ENCODE measurements at regions not wholly inside any gene's neighbourhood (a gene's known extent, or its start where the extent isn't known, plus 50 kb on each side); places are given as distances from the start of the nearest gene placed in this dataset.
"Not testable (repeated sequence)": the region's sequence is repeated elsewhere in the genome, so short reads cannot be mapped to it uniquely, and the experiment has no call there.

DNA sequence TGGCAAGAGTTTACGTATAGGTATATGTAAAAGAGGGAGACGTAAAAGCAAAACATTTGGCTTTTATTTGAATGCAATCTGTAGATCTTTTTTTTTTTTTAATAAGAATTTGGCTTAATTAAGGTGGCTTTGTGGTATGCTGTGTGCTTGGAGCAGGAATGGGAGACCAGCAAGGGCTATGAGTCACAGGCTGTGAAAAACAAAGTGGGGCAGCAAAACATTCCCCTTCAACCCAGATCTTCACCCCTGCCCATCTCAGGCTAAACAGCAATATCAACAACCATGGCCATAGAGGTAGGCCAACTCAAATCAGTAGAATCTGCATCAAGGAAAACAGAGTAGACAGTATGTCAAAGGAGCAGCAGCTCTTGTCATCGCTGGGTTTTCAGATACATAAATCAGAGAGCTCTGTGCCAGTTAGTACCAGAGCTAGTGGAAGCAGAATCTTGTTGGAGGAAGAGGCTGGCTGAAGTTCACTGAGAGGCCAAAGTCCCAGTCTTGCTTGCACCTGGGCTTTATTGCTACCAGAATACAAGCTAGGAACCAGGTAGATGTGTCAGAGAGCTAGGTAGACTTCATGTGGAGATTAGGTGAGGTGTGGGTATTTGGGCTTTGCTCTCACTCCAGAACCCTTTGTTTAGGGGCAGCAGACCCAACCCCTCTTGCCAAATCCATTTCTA, 191.5 kb upstream of the FANCL start:
- no peak for DNase-seq

DNA sequence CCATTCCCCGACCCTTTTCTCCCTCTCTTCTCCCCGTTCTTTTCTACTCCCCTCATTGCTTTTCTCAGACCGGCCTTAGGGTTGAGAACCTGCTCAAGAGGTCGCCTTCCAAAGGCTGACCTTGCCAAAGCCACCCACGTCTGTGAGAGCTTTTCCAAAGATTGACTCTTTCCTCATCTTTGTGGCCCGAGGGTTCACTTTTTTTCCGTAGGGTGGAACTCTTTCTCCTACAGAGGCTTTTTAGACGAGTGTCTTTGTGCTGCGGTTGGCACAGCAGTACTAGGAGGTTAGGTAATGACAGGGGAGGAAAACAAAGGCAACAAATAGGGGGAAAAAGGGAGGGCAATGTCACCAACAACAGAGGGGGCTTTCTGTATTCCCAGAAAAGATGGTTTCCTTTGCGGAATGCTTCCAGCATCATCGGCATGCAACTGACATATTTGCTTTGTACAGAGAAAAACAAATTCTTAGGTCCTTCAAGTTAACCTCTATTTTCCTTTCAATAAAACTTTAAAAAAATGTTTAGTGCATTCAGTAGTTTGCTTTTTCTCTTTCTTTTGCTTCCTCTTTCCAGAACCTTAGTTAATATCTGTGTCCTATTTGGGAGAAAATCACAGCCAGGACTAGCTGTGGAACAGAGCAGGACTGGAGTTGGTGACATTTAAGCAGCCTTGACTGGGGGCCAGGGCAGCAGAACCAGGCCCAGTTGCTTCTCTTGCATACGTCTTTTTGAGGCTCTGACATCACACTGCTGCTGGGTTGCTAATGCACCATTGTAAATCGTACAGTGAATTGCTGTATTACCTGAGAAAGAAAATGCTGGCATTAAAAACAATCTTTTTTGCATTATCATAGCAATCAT, 188.1 kb upstream of the FANCL start:
- no peak for DNase-seq

DNA sequence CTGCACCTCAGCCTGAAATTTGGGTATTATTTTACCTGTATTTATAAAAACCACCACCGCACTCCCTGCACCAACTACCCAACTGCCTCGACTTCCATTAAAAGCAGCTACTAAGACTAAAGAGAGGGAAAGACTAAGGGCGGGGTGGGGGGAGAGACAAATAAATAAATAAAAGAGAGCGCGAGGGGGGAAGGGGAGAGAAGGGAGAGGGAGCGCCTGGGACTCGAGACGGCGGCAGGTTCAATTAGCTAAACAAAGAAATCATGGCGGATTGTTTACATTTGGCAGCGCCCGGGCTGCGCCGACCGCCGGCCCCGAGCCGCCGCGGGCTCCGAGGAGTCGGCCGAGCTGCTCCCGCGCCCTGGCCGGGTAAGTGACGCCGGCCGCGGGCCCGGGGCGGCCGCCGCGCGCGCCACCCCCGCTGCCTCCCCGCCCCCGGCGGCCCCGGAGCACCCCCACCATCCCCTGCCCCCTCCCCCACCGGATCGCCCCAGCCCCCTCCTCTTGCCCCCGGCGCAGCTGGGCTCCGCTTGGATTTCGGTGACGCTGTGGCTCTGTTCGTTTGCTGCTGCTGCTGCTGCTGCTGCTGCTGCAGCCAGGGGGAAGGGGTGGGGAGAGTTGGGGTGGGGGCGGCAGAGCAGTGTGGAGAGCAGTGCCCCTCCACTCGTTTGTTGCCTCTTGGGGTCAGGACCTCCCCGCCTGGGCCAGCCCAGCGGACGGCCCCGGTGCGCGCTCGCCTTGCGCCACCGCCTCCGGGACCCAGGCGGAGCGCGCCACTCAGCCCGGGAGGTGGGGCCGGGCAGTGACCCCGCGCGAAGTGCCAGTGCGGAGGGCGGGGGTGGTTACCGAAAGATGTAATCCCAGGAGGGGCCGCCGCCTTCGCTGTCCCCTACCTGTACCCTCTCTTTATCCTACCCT, 187.2 kb upstream of the FANCL start:
- DNase-seq: no peak

DNA sequence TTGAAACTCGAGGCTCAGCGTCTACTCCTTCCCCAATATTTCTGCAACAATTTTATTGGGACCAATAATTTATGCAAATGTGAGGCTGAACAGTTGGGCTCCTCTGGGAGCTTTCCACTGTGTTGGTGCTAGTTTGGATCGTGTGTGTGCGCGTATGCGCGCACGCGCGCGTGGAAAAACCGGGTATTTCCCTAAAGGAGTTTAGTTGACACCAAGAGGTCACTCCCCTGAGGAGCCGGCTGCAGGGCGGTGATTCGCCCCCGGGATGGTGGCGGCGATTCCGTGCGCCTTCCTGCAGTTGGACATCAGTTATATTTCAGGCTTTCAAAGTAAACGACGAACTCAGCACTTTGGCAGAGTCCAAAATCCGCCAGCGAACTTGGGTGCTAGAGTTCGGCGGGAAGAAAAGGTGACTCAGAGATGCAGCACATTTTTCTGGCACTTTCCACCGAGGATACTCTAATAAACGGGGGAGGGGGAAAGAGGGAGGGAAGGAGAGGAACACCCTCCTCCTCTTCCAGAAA, 186.5 kb upstream of the FANCL start:
- DNase-seq: peak; percentile 29

DNA sequence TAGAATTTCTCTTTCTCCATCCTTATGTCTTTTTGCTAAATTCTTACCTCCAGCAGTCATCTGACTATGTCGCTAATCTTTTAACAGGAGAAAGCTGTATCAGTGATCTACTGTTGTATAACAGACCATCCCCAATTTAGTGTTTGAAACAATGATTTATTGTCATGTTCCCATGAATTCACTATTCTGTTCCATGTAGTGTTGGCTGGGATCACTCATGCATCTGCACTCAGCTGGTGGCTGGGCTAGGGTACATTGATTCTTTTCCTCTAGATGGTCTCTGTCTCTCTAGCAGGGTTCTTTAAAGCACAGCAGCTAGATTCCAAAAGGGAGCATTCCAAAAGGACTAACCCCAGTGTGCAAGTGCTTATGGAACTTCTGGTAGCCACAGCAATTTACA, 184.2 kb upstream of the FANCL start:
- DNase-seq: no peak

DNA sequence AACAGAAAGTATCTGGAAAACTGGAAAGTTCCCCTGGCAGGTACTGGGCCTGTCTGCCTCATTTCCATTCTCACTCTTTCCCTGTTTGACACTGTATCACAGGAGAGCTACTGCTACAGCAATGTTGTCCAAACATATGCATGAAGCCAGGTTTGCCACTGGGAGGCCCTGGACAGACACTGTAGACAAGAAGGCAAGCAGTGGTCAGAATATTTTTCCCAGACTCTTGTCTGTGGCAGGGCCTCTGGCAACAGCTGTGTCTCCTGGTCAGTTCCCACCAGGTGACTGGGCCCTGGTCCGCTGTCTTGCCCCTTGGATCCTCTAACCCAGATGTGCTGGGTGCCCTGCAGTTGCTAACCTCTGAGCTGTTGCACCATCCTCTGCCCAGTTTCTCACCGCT, 178.9 kb upstream of the FANCL start:
- no peak for DNase-seq

DNA sequence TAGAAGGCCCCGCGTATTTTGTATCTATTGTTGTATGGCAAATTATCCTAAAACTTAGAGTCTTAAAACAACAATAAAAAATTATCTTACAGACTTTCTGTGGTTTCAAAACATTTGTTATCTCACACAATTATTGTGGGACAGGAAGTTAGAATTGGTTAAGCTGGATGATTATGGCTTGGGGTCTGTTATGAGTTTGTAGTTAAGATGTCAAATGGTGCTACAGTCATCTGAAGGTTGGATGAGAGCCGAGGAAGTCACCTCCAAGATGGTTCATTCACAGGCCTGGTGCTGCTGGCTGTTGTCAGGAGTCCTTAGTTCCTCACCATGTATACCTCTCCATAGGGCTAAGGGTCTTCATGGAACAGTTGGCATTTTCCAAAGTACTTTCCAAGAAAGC, 175.6 kb upstream of the FANCL start:
- DNase-seq: no peak

DNA sequence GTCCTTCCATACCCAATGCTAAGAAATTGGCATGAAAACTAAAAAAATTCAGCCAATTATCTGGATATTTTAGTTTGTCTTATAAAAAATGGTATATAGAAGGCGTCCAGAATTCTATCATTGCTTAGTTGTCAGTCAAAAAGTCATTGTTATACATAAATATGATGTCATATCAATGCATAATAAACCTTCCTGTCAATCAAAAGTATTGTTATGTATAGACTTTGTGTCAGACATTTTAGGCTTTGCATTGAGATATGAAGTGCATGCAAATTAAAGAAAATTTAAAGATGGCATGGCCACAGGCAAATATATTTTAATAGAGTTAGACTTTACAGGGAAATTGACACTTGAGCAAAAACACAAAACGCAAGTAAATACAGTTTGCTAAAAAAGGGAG, 173.4 kb upstream of the FANCL start:
- DNase-seq: no peak

DNA sequence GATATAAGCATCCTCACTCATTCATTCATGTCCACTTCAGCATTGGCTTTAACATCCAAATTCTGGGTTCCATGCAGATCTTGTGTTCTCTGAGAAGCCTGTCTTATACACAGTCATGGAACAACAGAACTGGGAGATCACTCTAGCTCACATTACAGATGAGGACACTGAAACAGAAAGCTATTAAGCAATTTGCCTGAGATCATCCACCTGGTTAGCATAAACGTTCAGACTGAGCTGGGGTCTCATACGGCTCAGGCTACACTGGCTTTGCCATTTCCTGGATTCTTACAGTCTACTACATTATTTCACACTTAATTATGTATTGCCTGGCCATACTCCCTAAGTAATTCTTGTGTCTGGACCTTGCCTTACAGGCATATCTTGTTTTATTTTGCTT, 169.4 kb upstream of the FANCL start:
- DNase-seq: no peak

DNA sequence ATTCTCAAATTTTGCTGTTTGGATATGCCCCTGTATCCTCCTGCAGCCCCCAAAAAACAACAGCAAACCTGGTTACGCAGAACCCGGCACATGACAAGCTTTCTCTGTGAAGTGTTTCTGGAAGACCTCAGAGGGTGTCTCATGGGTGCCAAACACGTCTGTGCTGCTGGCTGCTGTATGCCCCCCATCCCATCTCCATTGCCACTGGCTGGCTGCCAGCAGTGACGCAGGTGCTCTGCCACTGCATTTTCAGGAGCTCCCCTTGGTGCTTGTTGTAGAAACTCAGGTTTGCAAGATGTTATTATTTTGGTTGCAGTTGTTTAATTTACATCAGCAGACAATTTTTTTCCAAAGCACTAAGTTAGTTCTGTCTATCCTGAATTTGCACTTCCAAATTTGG, 166.4 kb upstream of the FANCL start:
- DNase-seq: no peak

DNA sequence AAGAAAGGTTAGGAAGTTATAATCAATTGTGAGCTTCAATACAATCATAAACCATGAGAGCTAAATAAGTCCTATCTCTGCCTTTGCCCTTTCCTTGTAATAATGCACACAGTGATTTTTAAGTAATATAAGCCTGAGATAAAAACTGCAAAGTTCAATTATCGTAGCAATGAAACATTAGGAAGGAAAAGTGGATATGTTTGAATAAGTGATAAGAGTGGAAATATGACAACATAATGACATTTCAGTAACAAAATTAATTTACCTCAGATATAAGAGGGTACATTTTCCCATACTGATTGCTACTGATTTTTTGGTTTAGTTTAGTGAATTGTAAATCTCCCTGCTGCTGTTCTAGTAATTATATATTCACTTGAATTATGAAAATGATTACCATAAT, 164.2 kb upstream of the FANCL start:
- DNase-seq: no peak

DNA sequence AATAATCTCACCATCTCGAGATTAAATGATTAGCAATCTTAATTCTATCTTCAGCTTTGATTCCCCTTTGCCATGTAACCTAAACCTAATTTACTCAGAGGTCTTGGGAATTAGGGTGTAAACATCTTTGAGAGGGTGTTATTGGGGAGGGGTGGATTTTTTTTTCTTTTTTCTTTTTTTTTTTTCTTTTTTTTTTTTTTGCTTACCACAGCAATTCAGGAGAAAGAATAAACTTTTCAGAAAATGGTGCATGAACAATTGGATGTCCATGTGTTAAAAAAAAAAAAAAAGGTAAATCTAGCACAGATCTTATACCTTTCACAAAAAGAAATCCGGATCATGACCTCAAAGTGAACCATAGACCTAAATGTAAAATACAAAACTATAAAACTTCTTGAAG, 160.8 kb upstream of the FANCL start:
- no peak for DNase-seq

DNA sequence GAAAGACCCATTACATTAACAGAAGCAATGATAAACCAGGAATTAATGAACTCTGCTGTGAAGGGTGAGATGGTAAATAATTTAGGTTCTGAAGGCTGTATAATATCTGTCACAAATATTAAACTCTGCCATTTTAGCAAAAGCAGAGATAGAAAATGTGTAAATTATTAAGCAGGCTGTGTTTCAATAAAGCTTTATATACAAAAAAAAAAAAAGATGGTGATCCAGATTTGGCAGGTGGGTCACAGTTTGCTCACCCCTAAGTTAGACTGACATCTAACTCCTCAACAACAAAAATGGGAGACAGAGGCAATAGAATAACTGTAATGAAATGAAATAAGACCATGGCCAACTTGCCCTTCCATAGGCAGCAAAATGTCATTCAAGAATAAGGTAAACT, 157.3 kb upstream of the FANCL start:
- no peak for DNase-seq

DNA sequence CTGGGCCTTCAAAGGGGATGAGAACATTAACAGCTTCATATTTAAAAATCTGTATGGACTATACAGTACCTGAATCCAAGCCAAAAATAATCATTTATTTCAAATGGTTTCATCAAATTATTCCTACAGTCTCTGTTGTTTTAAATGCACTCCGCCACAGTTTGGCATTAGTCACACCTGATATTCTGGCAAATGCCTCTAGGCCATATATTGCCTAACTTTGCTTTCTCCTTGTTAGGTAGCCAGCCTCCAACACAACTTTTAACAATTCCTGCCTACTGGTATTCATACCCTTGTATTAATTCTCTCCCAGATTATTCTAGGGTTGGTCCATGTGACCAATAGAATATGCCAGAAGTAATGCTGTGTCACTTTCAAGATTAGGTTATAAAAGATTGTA, 146.6 kb upstream of the FANCL start:
- DNase-seq: no peak

DNA sequence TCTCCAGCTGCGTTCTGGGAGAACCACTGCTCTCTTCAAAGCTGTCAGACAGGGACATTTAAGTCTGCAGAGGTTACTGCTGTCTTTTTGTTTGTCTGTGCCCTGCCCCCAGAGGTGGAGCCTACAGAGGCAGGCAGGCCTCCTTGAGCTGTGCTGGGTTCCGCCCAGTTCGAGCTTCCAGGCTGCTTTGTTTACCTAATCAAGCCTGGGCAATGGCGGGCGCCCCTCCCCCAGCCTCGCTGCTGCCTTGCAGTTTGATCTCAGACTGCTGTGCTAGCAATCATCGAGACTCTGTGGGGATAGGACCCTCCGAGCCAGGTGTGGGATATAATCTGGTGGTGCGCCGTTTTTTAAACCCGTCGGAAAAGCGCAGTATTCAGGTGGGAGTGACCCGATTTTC, 145.8 kb upstream of the FANCL start:
- not testable (repeated sequence) for DNase-seq

DNA sequence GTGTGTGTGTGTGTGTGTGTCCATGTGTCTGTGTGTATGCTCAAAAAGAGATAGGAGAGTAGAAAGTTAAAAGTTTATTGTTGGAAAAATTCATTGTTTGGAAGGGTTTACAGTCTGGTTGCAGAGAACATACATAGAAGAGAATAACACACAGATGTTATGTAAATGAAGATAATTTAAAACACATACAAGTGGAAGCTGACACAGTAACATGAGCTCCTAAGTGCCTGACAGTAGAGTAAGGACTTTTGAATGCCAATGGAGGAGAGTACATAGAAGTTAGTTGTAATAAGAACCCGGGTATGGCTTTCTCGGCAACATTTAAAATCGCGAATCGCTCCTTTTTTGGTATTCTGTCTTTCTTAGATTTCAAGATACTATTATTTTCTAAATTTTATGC, 137.0 kb upstream of the FANCL start:
- no peak for DNase-seq

DNA sequence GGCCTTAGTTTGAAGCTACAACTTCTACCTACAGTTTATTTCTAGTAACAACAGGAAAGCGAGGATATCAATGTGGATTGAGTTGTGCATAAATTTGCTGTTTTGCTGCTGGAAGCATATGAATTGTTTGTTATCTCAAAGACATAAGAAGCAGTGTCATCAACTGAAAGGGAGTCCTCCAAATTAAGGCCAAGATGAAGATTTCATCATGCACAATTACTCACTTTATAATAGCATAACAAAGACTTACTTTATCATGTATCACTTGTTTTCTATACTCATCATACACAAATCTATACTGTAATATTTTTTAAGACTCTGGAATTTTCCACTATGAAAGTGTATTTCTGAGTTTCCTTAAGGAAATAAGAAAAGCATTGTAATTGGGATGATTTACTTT, 136.1 kb upstream of the FANCL start:
- no peak for DNase-seq

DNA sequence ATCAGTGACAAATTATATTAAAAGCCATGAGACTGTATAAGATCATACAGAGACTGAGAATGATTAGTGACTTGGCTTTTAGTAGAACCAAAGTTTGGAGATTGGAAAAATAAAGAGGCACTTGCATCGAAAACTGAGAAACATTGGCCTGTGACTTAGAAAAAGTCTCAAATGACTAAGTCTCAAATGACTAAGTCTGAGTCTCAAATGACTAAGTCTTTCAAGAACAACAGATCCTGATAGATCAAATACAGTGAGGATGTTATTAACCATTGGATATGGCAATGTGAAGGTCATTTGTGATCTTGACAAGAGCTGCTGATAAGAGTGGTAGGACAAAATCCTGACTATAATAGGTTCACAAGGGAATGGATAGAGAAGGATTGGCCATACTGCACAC, 135.5 kb upstream of the FANCL start:
- no peak for DNase-seq

DNA sequence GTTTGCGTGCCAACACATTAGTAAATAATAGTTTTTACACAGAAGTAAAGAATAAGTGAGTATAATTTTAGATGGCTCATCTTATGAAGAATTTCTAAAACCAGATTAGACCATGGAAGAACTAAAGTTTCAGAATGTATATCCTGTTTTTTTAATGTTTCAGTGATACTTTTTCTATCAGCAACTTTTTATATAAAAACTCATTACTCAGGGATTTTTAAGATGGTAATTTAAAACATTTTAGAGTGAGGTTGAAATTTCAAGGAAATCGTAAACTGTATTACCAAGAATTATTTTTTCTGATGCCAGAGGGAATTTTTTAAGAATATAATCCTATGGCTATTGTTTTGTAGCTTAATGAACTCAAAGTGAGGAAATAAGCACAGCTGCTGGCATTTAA, 128.5 kb upstream of the FANCL start:
- no peak for DNase-seq

DNA sequence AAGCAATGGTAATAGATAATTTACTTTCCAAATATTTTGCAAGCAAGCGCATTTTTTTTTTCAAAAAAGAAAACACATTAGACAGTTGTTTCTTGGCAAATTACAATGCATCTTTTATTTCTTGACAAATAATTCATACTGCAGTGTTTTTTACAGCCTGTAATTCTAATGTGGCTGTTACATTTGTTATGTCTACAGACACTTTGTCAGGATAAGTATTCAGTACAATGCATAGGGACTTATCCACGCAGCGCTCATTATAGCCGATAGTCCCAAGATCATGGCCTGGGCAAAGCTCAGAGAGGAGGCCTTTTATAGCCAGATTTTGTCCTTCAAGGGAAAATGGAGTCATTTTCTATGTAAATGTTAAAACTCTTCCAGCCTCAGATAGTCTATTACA, 123.0 kb upstream of the FANCL start:
- no peak for DNase-seq

DNA sequence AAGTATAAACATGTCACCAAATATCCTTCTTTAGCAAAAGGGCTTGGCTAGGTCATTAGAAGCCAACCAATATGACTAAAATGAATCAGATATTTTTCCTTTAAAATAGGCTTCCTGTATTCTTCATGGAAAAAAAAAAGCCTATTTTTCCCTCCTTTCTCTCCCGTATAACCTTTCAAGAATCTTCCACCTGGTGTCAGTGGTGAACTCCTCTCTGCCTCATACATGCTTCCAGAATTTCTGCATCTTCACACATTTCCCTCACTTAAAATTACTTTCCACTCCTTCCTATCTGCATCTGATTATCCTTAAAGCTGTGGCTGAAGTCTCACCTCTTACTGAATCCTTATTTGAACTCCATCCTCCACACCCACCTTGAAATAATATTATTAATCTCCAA, 116.9 kb upstream of the FANCL start:
- no peak for DNase-seq

DNA sequence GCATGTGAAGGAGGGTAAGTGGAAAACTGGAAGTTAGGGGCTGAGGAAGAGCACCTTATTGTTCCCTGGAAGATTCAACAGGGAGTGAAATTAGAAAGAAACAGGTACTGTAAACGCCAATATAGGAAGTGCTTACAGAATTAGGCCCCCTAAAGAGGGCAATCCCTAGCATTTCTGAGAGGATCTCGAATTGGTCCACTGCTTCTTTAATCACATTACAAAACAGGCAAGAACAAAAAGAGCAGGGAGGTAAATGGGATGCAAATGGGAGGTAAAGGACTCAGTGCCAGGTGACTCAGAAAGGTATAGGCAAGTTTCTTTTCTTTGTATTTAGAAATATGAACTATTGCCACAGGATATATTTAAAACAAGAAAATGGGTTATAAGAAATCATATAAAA, 116.4 kb upstream of the FANCL start:
- DNase-seq: no peak

DNA sequence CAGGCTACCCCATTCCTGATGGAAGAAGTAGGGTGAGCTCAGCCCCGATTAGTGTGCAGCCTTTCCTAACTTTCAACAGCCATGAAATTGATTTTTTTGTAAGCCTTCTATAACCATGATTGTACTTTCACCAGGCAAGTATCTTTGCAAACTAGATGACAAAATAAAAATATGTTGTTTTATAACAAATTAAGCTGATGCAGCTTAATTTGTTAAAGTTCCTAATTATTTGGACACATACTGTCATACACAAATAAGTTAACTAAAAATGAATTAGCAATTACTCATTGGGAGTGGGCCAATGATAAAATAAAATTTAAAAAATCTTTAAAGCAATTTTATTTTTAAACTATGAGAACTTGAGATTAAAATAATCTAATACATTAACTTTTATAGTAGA, 113.1 kb upstream of the FANCL start:
- DNase-seq: no peak
